ENCODE measurements at regions not wholly inside any gene's neighbourhood (a gene's known extent, or its start where the extent isn't known, plus 50 kb on each side); places are given as distances from the start of the nearest gene placed in this dataset.

DNA sequence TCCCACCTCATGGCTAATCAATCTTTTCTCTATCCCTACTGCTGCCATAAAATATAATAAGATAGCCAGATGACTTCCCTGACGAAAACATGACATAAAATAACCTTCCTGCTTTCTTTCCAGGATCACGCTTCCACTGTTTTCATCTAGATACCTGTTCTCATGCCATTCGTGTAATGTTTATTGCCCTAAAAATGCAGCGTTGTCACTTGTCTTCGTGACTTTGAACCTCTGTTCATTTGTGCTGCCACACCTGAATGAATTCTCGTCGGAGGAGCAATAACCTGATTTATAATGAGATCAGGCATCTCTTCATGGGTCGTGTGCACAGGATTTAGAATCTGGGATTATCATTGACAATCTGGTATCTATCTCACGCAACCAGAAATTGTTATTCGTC, 1401.9 kb downstream of the CDH11 start:
- no peaks in the 10 kb centered on the region for H3K36me3 ChIP-seq (ENCODE audit: insufficient read depth, low read length)
- no peak overlapping the region for H2AFZ ChIP-seq (ENCODE audit: low read length)
- TF ChIP-seq, protein P1, sequence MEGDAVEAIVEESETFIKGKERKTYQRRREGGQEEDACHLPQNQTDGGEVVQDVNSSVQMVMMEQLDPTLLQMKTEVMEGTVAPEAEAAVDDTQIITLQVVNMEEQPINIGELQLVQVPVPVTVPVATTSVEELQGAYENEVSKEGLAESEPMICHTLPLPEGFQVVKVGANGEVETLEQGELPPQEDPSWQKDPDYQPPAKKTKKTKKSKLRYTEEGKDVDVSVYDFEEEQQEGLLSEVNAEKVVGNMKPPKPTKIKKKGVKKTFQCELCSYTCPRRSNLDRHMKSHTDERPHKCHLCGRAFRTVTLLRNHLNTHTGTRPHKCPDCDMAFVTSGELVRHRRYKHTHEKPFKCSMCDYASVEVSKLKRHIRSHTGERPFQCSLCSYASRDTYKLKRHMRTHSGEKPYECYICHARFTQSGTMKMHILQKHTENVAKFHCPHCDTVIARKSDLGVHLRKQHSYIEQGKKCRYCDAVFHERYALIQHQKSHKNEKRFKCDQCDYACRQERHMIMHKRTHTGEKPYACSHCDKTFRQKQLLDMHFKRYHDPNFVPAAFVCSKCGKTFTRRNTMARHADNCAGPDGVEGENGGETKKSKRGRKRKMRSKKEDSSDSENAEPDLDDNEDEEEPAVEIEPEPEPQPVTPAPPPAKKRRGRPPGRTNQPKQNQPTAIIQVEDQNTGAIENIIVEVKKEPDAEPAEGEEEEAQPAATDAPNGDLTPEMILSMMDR (IDR thresholded peaks at IDR 0.05; ENCODE audit: extremely low read depth, low read depth, low read length), result no peak
- H3K27ac ChIP-seq (ENCODE audit: low read depth, low read length), result no peak overlapping the region
- no peaks in the 10 kb centered on the region for H3K4me1 ChIP-seq (ENCODE audit: insufficient read depth, low read length)
- no peak for DNase-seq (ENCODE audit: insufficient read length, low spot score, missing footprints)
- no peaks in the 10 kb centered on the region for H4K20me1 ChIP-seq (ENCODE audit: insufficient read depth, low read length)
- H3K9me3 ChIP-seq (ENCODE audit: low read depth, low read length), result no peaks in the 10 kb centered on the region
- H3K4me3 ChIP-seq (ENCODE audit: insufficient read depth, low read length), result no peak overlapping the region
- H3K27me3 ChIP-seq (ENCODE audit: insufficient read depth, low read length), result no peaks in the 10 kb centered on the region
- no peaks in the 10 kb centered on the region for H3K79me2 ChIP-seq (ENCODE audit: insufficient read depth, low read length)
- H3K4me2 ChIP-seq (ENCODE audit: insufficient read depth, low read length), result no peak overlapping the region

GRCh38 chr16:63717806-63718205, 1404.1 kb downstream of the CDH11 start:
- Histone ChIP-seq H2AFZ (ENCODE audit: low read length) (no peak overlapping the region), H3K4me2 (ENCODE audit: insufficient read depth, low read length) (no peak overlapping the region), H3K79me2 (ENCODE audit: insufficient read depth, low read length) (no peaks in the 10 kb centered on the region), H3K9me3 (ENCODE audit: low read depth, low read length) (no peaks in the 10 kb centered on the region), H3K27me3 (ENCODE audit: insufficient read depth, low read length) (no peaks in the 10 kb centered on the region), H4K20me1 (ENCODE audit: insufficient read depth, low read length) (no peaks in the 10 kb centered on the region), H3K4me1 (ENCODE audit: insufficient read depth, low read length) (no peaks in the 10 kb centered on the region), H3K36me3 (ENCODE audit: insufficient read depth, low read length) (no peaks in the 10 kb centered on the region), H3K4me3 (ENCODE audit: insufficient read depth, low read length) (no peak overlapping the region), H3K27ac (ENCODE audit: low read depth, low read length) (no peak overlapping the region)
- DNase-seq (ENCODE audit: insufficient read length, low spot score, missing footprints), result no peak
- TF ChIP-seq, protein P1 (IDR thresholded peaks at IDR 0.05; ENCODE audit: extremely low read depth, low read depth, low read length), result no peak

GRCh38 chr16:63714876-63715275, 1407.0 kb downstream of the CDH11 start:
- Histone ChIP-seq H3K4me3 (ENCODE audit: insufficient read depth, low read length) (no peak overlapping the region), H3K79me2 (ENCODE audit: insufficient read depth, low read length) (no peaks in the 10 kb centered on the region), H2AFZ (ENCODE audit: low read length) (no peak overlapping the region), H3K27me3 (ENCODE audit: insufficient read depth, low read length) (no peaks in the 10 kb centered on the region), H3K4me1 (ENCODE audit: insufficient read depth, low read length) (no peaks in the 10 kb centered on the region), H4K20me1 (ENCODE audit: insufficient read depth, low read length) (no peaks in the 10 kb centered on the region), H3K27ac (ENCODE audit: low read depth, low read length) (no peak overlapping the region), H3K9me3 (ENCODE audit: low read depth, low read length) (no peaks in the 10 kb centered on the region), H3K4me2 (ENCODE audit: insufficient read depth, low read length) (no peak overlapping the region), H3K36me3 (ENCODE audit: insufficient read depth, low read length) (no peaks in the 10 kb centered on the region)
- TF ChIP-seq, protein P1 (IDR thresholded peaks at IDR 0.05; ENCODE audit: extremely low read depth, low read depth, low read length), result no peak
- no peak for DNase-seq (ENCODE audit: insufficient read length, low spot score, missing footprints)

DNA sequence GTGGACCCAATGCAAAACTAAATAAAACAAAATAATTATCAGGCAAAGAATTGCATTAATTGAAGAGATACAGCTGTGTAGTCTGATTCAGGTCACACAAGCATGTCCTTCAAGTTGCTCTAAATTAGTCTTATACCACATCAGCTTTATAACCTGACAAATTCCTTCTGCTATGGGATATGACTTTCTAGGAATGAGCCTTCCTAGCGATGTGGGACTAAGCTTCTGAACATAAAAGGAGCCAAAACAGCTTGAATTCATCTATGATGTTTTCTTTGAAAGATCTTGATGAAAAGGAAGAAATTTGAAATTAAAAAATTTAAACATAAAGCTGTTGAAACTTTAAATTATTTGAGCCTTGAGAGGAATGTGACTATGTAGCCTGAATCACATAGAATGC, 1409.1 kb downstream of the CDH11 start:
- H3K4me3 ChIP-seq (ENCODE audit: insufficient read depth, low read length), result no peak overlapping the region
- H3K4me2 ChIP-seq (ENCODE audit: insufficient read depth, low read length), result no peak overlapping the region
- no peak for DNase-seq (ENCODE audit: insufficient read length, low spot score, missing footprints)
- TF ChIP-seq, protein P1 (IDR thresholded peaks at IDR 0.05; ENCODE audit: extremely low read depth, low read depth, low read length), result no peak
- no peaks in the 10 kb centered on the region for H3K36me3 ChIP-seq (ENCODE audit: insufficient read depth, low read length)
- H2AFZ ChIP-seq (ENCODE audit: low read length), result no peak overlapping the region
- no peaks in the 10 kb centered on the region for H4K20me1 ChIP-seq (ENCODE audit: insufficient read depth, low read length)
- no peaks in the 10 kb centered on the region for H3K27me3 ChIP-seq (ENCODE audit: insufficient read depth, low read length)
- no peaks in the 10 kb centered on the region for H3K4me1 ChIP-seq (ENCODE audit: insufficient read depth, low read length)
- H3K79me2 ChIP-seq (ENCODE audit: insufficient read depth, low read length), result no peaks in the 10 kb centered on the region
- no peaks in the 10 kb centered on the region for H3K9me3 ChIP-seq (ENCODE audit: low read depth, low read length)
- no peak overlapping the region for H3K27ac ChIP-seq (ENCODE audit: low read depth, low read length)

All from osteoblast (primary cell).